PC-9 (cell line): ENCODE measurements at regions not wholly inside any gene's neighbourhood (a gene's known extent, or its start where the extent isn't known, plus 50 kb on each side); places are given as distances from the start of the nearest gene placed in this dataset.

Source experiments
- BruUV-seq: library from RNA; stranded (reverse); fragments of 400-500 nt; replicated peaks from 2 replicates; lab custom pipeline; 2021; lab: Mats Ljungman, UMichigan
- CTCF ChIA-PET: fragments of 300-600 bp; sonication (Branson Sonifier 250); formaldehyde crosslinking; loops from one replicate; lab custom pipeline; 2022; ENCODE audit warnings: antibody characterized with exemption; lab: Charles Lee
- POLR2A ChIA-PET: fragments of 300-600 bp; sonication (Branson Sonifier 250); formaldehyde crosslinking; loops from one replicate; lab custom pipeline; 2022; ENCODE audit warnings: antibody characterized with exemption; ENCODE audit not compliant: unreplicated experiment; lab: Charles Lee
- DNase-seq, 2 experiments: peaks; one replicate each; pipeline versions ENCODE4 v3.0.0 to v3.0.0-alpha.2; 2015 to 2022; ENCODE audit warnings: mixed read lengths in 1 of 2
- H2AFZ ChIP-seq: fragments of 200-600 bp; sonication (generic); 2 replicates; pipeline ENCODE4 v1.8.1; 2017; ENCODE audit warnings: antibody characterized with exemption
- H3F3A ChIP-seq: fragments of 200-600 bp; sonication (generic); 2 replicates; pipeline ENCODE4 v1.8.1; 2017; ENCODE audit warnings: antibody characterized with exemption, mild to moderate bottlenecking, low read depth; ENCODE audit not compliant: insufficient read depth
- H3K27ac ChIP-seq: fragments of 200-600 bp; sonication (generic); 2 replicates; pipeline ENCODE4 v1.6.1; 2016; ENCODE audit warnings: mixed run types
- H3K27me3 ChIP-seq: fragments of 200-600 bp; sonication (generic); 2 replicates; pipeline ENCODE4 v1.6.1; 2016; ENCODE audit warnings: low read depth, mixed run types; ENCODE audit not compliant: insufficient read depth
- H3K36me3 ChIP-seq: fragments of 200-600 bp; sonication (generic); 2 replicates; pipeline ENCODE4 v1.6.1; 2016; ENCODE audit warnings: low read depth, mixed run types
- H3K4me1 ChIP-seq: fragments of 200-600 bp; sonication (generic); replicated peaks from 2 replicates; pipeline ENCODE4 v1.6.1; 2016; ENCODE audit warnings: mixed run types; ENCODE audit not compliant: insufficient read depth
- H3K4me2 ChIP-seq: fragments of 200-600 bp; sonication (generic); 2 replicates; pipeline ENCODE4 v1.6.1; 2017; ENCODE audit warnings: mixed run types
- H3K4me3 ChIP-seq: fragments of 200-600 bp; sonication (generic); 2 replicates; pipeline ENCODE4 v1.6.1; 2016; ENCODE audit warnings: mixed run types
- H3K79me2 ChIP-seq: fragments of 200-600 bp; sonication (generic); 2 replicates; pipeline ENCODE4 v1.6.1; 2017; ENCODE audit warnings: low read depth, mixed run types
- H3K9me2 ChIP-seq: fragments of 200-600 bp; sonication (generic); 2 replicates; pipeline ENCODE4 v1.8.1; 2017; ENCODE audit warnings: mild to moderate bottlenecking; ENCODE audit not compliant: insufficient read depth
- H3K9me3 ChIP-seq: fragments of 200-600 bp; sonication (generic); 2 replicates; pipeline ENCODE4 v1.8.1; 2016; ENCODE audit warnings: low read depth; ENCODE audit not compliant: insufficient read depth
- H4K20me1 ChIP-seq: fragments of 200-600 bp; sonication (generic); 2 replicates; pipeline ENCODE4 v1.8.1; 2017; ENCODE audit not compliant: insufficient read depth
- EZH2 ChIP-seq: fragments of 200-600 bp; sonication (generic); IDR thresholded peaks from 2 replicates; pipeline ENCODE4 v1.8.0; 2017; ENCODE audit warnings: antibody characterized with exemption, low read depth
- intact Hi-C: fragments of 100-400 bp; cut with micrococcal nuclease; formaldehyde crosslinking; loops from one replicate; pipeline ENCODE4 v1.10.0; 2022; ENCODE audit not compliant: unreplicated experiment
- TF ChIP-seq, protein P1 (sequence below): fragments of 200-600 bp; sonication (generic); conservative IDR thresholded peaks from 2 replicates; pipeline ENCODE4 v1.6.1; 2017; ENCODE audit warnings: mixed run types, antibody characterized with exemption, mild to moderate bottlenecking, moderate library complexity

- POLR2A ChIA-PET = no interaction called here
- no peak overlapping the region for H3K4me3 ChIP-seq
- H3K36me3 ChIP-seq = no peaks in the 10 kb centered on the region
- H3F3A ChIP-seq = peaks cover 25% of the 10 kb centered on the region
- no peaks in the 10 kb centered on the region for H3K9me2 ChIP-seq
- peaks cover 61% of the 10 kb centered on the region for H3K4me1 ChIP-seq
- TF ChIP-seq, protein P1, sequence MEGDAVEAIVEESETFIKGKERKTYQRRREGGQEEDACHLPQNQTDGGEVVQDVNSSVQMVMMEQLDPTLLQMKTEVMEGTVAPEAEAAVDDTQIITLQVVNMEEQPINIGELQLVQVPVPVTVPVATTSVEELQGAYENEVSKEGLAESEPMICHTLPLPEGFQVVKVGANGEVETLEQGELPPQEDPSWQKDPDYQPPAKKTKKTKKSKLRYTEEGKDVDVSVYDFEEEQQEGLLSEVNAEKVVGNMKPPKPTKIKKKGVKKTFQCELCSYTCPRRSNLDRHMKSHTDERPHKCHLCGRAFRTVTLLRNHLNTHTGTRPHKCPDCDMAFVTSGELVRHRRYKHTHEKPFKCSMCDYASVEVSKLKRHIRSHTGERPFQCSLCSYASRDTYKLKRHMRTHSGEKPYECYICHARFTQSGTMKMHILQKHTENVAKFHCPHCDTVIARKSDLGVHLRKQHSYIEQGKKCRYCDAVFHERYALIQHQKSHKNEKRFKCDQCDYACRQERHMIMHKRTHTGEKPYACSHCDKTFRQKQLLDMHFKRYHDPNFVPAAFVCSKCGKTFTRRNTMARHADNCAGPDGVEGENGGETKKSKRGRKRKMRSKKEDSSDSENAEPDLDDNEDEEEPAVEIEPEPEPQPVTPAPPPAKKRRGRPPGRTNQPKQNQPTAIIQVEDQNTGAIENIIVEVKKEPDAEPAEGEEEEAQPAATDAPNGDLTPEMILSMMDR = no peak
- no peak for TF ChIP-seq EZH2
- no peak for DNase-seq
- no peaks in the 10 kb centered on the region for H3K79me2 ChIP-seq
- no peaks in the 10 kb centered on the region for H3K9me3 ChIP-seq
- H3K27ac ChIP-seq = peak overlapping the region; percentile 100
- peak overlapping the region; percentile 60 for H3K4me2 ChIP-seq
- no peaks in the 10 kb centered on the region for H4K20me1 ChIP-seq
- peak overlapping the region; percentile 21; the same call in 1 of the 2 replicates for H2AFZ ChIP-seq
- BruUV-seq = TSS peak; percentile 59
- no peaks in the 10 kb centered on the region for H3K27me3 ChIP-seq
- CTCF ChIA-PET = interaction anchor here (0.6 kb wide), 1 partner anchor 209 kb away, joined by 5 read pairs; no protein-coding TSS in a partner anchor
- intact Hi-C loops = loop anchor here (5.0 kb wide), 1 partner anchor 45 kb away; no protein-coding TSS in a partner anchor
Observed at GRCh38 chr6:4356899-4357659, 221.7 kb upstream of the ECI2 start.

DNA sequence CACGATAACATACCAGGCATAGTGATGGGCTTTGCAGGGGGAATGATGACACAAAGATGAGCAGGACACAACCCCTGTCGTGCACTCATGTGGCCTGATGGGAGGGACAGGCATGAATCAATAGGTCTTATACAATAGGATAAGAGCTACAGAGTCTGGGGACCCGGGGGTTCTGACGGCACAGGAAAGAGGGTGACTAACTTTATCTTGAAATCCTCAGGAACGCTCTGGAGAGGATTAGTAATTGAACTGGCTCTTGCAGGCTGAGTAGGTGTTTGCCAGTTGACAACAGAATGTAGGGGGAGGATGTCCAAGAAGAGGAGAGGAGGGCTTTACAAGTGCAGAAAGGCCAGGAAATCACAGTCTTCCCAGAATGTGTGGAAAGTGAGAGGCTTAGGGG lies 219.9 kb upstream of the ECI2 start:
- Histone ChIP-seq H3K4me3 (no peak overlapping the region), H3K4me1 (peaks cover 61% of the 10 kb centered on the region), H3K27me3 (no peaks in the 10 kb centered on the region), H3K4me2 (no peak overlapping the region), H2AFZ (no peak overlapping the region), H3K9me3 (no peaks in the 10 kb centered on the region), H3K9me2 (no peaks in the 10 kb centered on the region), H3F3A (peaks cover 25% of the 10 kb centered on the region), H3K36me3 (no peaks in the 10 kb centered on the region), H4K20me1 (no peaks in the 10 kb centered on the region), H3K27ac (peak overlapping the region; percentile 58), H3K79me2 (no peaks in the 10 kb centered on the region)
- no TSS peak for BruUV-seq
- ChIA-PET CTCF (no interaction called here), POLR2A (no interaction called here)
- no peak for TF ChIP-seq EZH2
- TF ChIP-seq, protein P1 = no peak
- intact Hi-C loops = loop anchor here (5.0 kb wide), 1 partner anchor 47 kb away; no protein-coding TSS in a partner anchor
- peak in 1 of 2 experiments; percentile 57 for DNase-seq

DNA sequence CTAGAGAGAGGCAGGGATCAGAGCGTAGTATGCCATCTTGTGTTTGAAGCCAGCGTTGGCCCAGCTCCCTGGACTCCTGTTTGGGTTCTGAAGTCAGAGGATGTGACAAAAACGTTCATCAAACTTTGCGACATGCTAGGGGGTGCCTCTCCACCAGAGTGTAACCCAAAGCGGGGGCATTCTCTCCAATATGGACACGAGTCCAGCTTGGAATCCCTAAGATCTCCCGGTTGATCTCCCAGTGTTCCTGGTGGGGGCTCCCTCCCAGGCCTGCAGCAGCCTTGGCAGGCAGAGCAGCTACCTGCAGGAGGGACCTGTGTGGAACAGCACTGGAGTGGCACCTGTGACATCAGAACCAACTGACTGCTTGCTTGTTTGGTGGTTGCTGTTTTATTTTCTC lies 218.8 kb upstream of the ECI2 start:
- Histone ChIP-seq H4K20me1 (no peaks in the 10 kb centered on the region), H3K4me1 (peaks cover 51% of the 10 kb centered on the region), H3K9me3 (no peaks in the 10 kb centered on the region), H3K9me2 (no peaks in the 10 kb centered on the region), H2AFZ (no peak overlapping the region), H3K4me3 (no peak overlapping the region), H3K79me2 (no peaks in the 10 kb centered on the region), H3K4me2 (no peak overlapping the region), H3F3A (peaks cover 19% of the 10 kb centered on the region), H3K36me3 (no peaks in the 10 kb centered on the region), H3K27me3 (no peaks in the 10 kb centered on the region), H3K27ac (no peak overlapping the region)
- no peak for DNase-seq
- no peak for TF ChIP-seq EZH2
- TF ChIP-seq, protein P1 = no peak
- ChIA-PET POLR2A (no interaction called here), CTCF (no interaction called here)
- no TSS peak for BruUV-seq
- intact Hi-C loops = no loop called here
